GM20000 (cell line): ENCODE measurements at regions not wholly inside any gene's neighbourhood (a gene's known extent, or its start where the extent isn't known, plus 50 kb on each side); places are given as distances from the start of the nearest gene placed in this dataset.
"Not testable (repeated sequence)": the region's sequence is repeated elsewhere in the genome, so short reads cannot be mapped to it uniquely, and the experiment has no call there.

Experiments used
- DNase-seq: peaks from one replicate; pipeline ENCODE4 v3.0.0; 2012; ENCODE audit warnings: low spot score
- TF ChIP-seq, protein P1 (sequence below): IDR thresholded peaks from 2 replicates; pipeline ENCODE4 v1.5.1; 2012; ENCODE audit warnings: mild to moderate bottlenecking, control low read depth; ENCODE audit errors: extremely low read depth, missing control alignments

DNA sequence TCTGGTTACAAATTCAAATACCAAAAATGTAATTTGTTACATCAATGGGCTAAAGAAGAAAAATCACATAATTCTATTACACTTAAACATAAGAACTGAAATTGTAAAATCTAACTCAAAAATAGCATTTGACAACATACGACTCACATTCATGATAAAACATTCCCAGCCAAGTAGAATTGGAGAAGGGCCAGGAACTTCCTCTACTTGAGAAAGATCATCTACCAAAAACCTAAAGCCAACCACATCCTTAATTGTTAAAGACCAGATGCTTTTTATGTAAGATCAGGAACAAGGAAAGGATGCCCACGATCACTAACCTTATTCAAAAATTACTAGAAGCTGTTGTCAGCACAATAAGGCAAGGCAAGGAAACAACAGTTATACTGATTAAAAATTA lies 1819.8 kb upstream of the C9orf72 start:
- TF ChIP-seq, protein P1, sequence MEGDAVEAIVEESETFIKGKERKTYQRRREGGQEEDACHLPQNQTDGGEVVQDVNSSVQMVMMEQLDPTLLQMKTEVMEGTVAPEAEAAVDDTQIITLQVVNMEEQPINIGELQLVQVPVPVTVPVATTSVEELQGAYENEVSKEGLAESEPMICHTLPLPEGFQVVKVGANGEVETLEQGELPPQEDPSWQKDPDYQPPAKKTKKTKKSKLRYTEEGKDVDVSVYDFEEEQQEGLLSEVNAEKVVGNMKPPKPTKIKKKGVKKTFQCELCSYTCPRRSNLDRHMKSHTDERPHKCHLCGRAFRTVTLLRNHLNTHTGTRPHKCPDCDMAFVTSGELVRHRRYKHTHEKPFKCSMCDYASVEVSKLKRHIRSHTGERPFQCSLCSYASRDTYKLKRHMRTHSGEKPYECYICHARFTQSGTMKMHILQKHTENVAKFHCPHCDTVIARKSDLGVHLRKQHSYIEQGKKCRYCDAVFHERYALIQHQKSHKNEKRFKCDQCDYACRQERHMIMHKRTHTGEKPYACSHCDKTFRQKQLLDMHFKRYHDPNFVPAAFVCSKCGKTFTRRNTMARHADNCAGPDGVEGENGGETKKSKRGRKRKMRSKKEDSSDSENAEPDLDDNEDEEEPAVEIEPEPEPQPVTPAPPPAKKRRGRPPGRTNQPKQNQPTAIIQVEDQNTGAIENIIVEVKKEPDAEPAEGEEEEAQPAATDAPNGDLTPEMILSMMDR, result no peak
- DNase-seq, result no peak

DNA sequence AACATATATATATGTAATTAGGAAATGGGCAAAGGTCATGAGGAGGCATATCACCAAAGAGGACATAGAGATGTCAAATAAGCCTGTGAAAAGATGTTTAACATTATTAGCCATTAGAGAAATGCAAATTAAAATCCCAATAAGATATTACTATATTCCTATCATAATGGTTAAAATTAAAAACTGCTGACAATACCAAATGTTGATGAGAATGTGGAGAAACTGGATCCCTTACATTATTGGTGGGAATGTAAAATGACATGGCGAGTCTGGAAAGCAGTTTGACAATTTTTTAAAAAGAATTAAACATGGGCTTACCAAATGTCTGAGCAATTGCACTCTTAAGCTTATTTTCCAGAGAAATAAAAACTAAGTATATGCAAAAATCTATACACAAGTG lies 1821.6 kb upstream of the C9orf72 start:
- DNase-seq, result no peak
- TF ChIP-seq, protein P1, result no peak

DNA sequence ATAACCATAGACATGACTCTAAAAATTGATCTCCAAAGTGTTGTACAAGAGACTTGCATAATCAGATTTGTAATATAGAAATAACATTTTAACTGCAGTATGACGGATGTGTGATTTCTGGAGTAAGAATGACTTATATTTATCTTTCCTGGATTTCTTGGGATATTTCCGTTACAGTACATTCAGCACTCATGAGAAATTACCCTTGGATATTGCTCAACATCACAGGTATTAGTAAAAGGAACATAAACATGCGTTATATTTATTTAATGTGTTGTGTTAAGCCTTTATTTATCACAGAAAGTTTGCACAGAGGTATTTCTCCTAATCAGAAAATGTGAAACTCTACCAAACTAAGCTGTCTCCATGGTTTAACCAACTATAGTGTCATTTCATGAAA lies 1823.9 kb upstream of the C9orf72 start:
- no peak for DNase-seq
- TF ChIP-seq, protein P1, result no peak

DNA sequence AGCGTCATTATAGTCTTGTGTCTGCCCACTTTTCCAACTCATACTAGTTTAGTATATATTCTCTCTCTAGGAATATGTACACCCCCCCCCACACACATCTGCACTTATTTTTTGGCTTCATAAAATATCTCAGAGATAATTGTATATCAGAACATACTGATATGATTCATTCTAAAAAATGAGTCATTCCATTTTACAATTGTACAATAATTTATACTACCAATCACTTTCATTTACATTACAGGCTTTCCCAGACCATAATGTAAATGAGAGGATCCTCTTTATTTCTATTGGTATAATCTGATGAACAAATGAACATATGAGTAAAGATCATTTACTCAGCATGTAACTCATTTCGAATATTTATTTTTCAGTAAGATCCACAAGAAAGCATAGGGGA lies 1842.9 kb upstream of the C9orf72 start:
- TF ChIP-seq, protein P1, result no peak
- DNase-seq, result no peak

DNA sequence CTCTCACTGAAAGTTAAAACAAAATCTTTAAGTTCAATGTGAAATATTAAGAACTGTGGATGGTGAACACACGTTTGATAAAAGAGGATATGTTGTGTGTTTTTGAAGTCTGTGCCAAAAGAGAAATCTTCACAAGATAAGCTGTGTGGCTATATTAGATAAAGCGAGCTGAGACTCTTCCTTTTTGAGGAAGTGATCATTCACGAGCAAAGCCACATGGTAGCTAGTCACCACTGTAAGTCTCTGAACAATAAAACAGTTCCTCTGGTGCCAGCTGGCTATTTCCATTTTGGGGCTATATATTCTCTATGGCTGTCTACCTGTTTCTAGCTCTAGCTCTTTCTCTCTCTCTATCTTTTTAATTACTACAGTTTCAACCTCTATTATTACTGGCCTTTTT lies 1849.2 kb upstream of the C9orf72 start:
- no peak for DNase-seq
- TF ChIP-seq, protein P1, result no peak

DNA sequence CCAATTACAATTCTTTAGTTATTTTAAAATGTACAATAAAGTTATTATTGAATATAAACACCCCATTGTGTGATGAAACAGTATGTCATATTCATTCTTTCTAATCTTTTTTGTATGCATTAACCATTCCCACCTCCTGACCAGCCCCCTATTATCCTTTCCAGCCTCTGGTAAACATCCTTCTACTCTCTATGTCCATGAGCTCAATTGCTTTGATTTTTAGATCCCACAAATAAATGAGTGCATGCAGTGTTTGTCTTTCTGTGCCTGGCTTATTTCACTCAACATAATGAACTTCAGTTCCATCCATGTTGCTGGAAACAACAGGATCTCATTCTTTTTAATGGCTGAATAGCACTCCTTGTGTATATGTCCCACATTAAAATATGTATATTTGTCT lies 1858.9 kb upstream of the C9orf72 start:
- no peak for DNase-seq
- TF ChIP-seq, protein P1, result no peak

DNA sequence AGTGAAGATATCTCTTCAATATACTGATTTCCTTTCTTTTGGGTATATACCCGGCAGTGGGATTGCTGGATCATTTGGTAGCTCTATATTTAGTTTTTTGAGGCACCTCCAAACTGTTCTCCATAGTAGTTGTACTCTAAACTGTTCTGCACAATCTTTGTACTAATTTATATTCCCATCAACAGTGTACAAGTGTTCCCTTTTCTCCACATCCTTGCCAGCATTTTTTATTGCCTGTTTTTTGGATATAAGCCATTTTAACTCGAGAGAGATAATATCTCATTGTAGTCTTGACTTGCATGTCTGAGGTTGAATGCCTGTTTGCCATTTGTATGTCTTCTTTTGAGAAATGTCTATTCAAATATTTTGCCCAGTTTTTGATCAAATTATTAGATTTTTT lies 1859.4 kb upstream of the C9orf72 start:
- DNase-seq, result not testable (repeated sequence)

DNA sequence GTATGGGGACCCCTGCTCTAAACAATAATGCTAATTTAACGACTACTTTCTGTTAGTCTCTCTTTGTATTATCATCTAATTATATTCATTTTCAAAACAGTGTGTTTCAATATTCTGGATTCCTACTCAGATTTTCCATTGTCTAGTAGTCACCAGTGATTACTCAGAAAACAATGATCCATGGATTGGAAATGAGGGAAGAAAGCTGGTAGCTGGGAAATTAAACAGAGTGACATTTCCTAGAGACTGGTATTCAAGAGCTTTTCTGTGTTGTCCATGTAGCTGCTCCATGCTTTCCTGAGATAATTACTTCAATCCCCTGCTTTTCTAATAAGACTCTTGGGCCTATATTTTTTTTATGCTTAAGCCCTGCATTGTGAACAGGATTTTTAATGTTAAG lies 1862.1 kb upstream of the C9orf72 start:
- TF ChIP-seq, protein P1, result no peak
- DNase-seq, result no peak
